Medulla oblongata (tissue), 1 donor: ENCODE measurements at regions not wholly inside any gene's neighbourhood (a gene's known extent, or its start where the extent isn't known, plus 50 kb on each side); places are given as distances from the start of the nearest gene placed in this dataset.

ENCODE experiments used
- DNase-seq: peaks from one replicate; pipeline ENCODE4 v3.0.0-alpha.2; 2015; ENCODE audit errors: extremely low spot score

DNA sequence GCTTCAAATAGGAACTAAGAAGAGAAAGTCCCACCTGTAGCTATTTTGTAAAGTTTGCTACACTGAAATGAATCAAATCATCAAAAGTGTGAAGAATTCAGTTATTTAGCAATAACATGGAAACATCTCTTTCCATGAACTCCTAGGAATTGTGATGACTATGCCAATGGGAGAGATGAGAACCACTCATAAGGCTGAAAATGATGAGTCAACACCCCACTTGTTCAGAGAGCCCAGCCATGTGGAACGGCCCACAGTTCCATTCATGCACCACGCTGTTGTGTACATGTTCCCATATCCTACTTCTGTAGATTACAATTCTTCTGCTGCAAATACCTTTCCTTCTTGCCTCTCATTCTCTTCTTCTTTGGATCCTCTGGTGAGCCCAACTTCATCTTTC is 645.5 kb upstream of the ID2 start:
- DNase-seq, result no peak

DNA sequence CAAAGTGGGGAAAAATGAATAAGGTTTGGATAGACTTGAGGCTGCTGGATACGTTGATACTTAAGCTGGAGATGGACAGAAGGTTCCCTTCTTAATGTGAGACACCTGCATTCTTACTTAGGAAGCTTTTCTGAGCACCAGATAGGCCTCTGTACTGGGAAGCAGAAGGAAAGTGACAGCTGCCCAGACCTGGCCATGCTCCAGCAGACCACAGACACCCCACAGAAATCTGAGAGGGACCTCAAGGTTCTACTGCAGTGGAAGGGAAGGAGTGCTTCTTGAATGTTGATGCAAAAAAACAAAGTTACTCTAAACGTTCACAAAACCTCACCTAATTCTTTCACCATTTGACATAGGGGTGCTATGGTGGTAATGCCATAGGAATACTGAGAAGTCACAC is 642.1 kb upstream of the ID2 start:
- DNase-seq, result no peak

DNA sequence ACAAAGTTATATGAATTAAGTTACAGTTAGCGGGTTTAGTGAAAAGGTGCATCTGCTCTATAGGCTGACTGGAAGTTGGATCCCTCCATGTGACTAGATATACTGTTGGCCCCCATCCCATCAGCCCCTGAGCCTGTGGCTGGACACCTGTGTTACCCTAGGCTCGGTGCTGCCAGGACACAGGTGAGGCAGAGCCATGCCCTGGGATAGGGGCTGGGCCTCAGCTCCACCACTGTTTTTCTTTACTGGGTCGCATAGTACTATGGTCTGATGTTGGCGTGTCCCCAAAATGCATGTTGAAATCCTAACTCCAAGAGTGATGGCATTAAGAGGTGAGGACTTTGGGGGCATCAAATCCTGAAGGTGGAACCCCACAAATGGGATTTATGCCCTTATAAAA is 638.6 kb upstream of the ID2 start:
- DNase-seq, result no peak

DNA sequence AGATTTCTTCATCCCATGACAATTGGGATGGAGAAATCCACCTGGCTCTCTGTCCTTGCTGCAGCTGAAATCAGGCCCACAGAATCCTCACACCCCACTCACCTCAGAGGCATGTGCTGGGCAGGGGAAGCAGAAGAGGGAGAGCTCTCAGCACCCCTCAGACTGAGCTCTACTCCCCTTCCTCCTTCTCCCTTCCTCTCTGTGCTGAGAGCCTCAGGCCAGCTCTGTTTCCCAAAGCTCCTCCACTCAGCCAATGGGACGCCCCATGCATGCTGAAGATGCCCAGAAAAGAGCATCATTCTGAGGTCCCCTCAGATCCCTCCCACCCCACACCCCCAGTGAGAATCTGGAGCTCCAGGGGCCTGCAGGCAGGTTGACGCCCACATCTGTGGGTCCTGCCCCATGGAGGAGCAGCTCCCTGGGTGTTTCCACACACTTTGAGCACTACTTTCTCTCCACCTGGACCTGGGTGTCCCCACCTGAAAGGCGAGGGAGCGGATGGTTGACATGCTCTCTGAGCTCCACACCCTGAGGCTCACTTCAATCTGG is 637.7 kb upstream of the ID2 start:
- no peak for DNase-seq

DNA sequence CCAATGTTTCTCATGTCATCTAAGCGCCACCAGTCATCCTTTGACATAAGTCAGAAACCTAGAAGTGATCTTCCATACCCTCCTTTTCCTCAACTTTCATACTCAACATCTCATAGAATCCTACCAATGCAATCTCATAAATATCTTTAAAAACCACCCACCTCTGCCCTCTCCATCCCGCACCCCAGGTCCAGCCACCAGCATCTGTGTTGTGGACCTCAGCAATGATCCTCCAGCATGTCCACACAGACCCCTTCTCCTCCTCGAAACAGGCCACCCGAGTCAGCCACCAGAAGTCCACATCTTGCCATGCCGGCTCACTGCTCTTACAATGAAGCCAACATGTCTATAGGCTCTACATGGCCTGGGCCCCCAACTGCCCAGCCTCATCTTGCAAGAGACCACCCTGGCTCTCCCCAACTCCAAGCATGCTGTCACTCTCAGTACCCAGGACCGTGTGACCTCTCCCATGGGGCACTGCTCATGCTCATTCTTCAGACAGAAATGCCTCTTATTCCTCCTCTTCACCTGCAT is 636.7 kb upstream of the ID2 start:
- no peak for DNase-seq

DNA sequence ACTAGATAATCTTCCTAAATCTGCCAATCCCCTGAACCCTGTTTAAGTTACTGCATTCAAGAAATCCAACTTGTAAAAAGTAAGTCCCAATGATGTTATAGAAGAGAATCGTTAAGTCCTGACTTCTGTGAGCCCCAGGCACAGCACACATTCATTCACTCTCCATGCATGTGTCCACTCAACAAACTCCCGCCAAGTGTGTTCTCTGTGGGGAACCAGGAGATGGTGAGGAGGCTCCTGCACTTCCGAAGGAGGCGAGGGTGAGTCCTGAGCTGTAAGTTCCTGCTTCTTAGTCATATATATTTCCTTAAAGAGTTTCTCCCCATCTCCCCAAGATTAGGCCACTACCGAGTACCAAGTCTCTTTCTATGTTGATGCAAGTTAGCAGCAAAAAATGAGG is 635.0 kb upstream of the ID2 start:
- DNase-seq, result no peak

DNA sequence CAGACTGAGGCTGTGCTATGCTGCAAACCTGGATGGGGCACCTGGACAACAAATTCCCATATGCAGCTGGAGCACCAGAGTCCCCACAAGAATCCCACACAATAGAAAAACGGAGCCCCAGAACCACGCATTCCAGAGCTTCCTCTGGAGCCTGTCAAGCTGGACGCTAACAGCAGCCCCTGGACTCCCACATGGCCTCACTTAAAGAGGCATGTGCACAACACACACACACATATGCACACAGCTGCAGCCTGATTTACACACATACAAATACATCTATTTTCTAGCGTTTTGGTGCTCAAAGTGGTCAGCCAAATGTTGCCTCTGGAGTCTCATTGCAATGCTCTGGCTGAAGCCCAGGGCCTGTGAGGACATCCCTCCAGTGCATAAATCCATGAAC is 632.7 kb upstream of the ID2 start:
- DNase-seq, result no peak

DNA sequence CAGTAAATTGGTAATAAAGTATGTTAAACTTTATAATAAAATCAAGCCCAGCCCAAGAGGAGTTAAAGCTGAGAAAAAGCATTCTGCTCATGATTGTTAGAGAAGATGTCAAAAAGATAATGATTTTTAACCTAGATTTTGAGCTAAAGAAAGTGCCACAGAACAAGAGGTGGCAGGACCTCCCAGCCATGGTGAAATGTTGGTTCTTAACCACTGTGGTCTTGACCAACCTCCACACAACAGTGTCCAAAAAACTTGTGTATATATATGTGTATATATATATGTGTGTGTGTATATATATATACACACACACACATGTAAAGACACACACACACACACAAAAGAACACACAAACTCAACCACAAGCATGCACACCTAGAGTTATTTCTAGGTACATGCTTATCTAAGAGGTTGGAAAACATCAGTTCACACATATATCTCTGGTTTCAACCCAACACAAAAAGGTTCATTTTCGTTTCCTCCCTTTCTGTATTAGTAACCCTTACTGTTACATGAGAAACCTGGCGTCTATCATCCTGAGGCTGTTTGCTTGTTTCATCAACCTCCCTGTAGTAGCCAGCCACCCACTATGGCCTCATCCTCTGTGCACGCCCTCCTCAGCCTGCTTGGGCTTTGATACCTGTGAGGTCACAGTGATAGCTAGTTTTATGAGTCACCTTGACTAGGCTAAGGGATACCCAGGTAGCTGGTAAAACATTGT is 631.8 kb upstream of the ID2 start:
- no peak for DNase-seq

DNA sequence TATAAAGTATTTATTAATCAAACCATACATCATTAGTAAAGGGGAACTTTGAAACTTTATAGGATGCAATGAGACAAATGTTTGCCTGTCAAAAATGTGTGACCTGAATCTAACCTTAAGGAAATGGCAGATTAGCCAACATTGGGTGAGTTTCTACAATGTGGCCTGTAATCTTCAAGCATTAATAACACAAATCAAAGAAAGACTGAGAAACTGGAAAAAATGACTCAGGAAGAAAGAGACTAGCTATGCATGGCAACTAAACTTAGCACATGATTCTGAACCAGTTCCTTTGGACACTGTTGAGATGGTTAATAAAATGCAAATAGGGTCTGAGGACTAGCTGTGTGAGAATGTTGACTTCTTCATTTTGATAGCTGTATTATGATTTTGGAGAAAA is 628.6 kb upstream of the ID2 start:
- DNase-seq, result no peak

DNA sequence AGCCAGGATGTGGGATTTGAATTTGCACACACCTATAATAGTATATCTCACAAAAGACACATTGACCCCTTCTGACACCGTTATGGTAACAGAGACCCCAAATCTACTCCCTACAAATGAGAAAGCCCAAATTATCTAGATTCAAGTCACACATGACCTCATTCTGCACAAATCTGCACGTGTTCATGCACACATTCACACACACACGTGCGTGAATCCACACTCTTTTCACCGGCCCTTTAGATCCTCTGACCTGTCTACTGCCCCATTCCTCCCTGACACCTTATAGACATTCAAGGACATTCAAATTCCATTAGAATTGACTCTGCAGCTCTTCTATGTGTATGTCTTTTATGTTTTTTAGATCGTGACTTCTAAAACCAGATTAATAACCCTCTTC is 627.8 kb upstream of the ID2 start:
- no peak for DNase-seq

DNA sequence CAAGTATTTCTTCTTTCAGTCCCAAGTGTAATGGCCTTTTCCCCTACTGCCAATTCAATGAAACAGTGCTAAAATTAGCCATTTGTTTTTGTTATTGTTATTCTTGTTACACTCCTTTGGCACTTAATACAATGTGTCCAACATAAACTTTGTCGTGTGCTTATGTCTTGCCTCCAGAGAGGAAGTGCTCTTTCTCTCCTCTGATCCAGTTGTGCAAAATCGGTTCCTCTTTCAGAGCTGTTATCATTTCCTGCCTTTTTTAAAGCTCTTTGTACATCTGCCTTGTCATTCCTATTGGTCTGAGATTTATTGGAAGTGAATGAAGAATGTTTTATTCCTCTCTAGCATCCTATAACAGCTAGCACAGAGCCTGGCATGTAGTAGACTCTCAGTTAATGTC is 623.2 kb upstream of the ID2 start:
- DNase-seq, result peak; percentile 72

DNA sequence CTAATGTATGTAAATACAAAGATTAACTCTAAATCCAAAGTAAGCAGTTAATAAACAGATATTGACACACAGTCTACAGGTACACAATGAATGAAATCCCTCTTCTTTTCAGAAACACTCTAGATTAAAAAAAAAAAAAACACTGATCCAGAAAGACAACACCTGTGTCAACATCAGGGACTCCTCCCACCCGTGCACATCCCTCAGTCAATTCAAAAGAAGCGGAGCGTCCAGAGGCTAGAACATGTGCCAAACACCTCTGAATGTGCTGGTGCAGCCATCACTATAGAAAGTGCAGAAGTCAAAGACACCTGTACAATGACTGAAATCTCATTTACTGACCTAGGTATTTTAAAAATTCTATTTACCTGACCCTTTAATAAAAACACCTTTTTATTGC is 622.6 kb upstream of the ID2 start:
- no peak for DNase-seq

DNA sequence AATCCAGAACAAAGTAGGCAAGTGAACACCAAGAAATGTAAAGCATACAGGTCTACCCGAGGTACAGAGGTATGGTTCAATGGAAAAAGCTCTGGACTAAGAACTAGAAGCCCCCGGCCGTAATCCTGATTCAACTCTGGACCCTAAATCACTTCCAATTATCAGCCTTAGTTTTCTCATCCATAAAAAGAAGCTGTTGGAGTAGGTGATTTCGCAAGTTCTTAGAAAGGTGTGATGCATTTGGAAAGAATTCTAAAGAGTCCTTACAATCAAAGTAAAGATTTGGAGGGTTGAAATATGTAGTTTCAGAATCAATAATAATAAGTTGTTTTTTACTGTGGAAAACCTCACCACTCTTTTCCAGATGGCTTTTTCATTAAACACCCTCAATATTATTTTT is 622.1 kb upstream of the ID2 start:
- no peak for DNase-seq

DNA sequence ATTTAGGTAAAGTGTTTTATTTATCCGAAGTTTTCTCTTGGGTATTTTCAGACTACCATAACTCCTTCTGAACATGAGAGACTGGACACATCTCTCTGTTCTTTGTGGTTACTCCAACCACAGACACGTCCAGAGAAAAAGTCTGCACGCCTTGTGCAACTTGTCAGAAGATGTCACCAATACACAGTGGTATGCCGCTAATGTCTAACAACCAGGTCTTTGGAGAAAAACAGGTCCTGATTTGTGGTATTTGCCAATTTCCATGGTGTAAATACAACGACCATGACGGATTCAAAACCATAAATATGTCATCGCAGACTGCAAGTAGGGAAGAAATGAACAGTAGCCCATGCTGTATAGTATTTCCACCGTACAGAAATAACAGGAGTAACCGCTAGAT is 620.6 kb upstream of the ID2 start:
- DNase-seq, result no peak

DNA sequence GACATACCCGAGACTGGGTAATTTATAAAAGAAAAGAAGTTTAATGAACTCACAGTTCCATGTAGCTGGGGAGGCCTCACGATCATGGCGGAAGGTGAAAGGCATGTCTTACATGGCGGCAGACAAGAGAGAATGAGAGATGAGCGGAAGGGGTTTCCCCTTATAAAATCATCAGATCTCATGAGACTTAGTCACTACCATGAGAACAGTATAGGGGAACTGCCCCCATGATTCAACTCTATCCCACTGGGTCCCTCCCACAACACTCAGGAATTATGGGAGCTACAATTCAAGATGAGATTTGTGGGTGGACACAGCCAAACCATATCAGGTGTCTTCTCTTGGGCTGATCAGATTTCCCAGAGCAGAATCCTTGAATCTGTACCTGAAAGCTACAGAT is 617.3 kb upstream of the ID2 start:
- no peak for DNase-seq

DNA sequence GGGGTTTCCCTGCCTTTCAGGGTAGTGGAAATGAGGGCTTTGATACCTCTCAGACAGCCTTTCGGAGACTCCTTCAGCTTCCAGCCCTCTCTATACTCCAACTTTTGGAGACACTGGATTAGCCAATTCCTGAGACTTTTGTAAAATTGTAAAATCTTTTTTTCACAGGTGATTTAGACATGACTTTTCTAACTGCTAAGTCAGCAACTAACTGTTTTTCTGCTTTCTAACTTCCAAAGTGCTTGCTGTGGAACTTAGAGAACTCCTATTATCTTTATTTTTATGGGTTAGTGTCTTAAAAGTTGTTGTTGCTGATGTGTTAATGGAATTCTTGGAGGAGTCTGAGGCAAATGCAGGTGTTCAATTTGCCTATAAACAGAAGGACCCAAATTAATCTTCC is 616.7 kb upstream of the ID2 start:
- DNase-seq, result no peak

DNA sequence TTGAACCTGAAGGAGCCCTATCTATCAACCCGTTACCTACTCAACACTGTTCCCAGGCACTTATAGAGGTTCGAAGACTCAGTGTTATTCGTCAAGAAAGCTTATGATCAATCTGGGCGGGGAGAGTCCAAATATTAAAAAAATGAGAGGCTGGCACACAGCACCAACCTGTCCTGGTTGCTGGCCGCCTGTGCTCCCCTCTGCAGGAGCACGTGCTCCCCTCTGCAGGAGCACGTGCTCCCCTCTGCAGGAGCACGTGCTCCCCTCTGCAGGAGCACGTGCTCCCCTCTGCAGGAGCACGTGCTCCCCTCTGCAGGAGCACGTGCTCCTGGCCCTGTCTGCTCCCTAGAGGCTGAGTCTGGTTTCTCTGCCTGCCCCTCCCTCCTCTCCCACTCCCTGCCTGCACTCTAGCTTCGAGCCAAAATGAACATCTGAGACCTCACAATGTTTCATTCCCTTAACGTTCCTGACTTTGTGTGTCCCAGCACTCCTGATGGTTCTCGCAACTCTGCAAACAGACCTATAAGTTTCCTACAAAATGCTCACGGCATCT is 614.0 kb upstream of the ID2 start:
- DNase-seq, result no peak

DNA sequence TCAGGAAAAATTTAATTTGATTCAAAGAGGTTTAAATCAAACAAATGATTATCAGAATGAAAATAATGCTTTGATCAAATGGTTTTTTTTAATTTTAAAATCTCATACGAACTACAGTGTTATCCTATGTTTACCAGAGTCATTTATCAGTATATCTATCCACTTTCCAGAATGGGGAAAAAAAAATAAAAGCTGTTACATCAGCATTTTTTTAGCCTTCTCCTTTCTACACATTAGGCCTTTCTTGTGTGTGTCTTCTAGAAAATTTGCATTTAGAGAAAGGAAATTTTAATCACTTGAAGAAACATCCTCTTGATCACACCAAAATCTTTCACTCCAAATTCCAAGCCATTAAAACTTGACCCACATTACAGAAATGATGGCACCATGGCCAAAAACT is 608.9 kb upstream of the ID2 start:
- DNase-seq, result no peak

DNA sequence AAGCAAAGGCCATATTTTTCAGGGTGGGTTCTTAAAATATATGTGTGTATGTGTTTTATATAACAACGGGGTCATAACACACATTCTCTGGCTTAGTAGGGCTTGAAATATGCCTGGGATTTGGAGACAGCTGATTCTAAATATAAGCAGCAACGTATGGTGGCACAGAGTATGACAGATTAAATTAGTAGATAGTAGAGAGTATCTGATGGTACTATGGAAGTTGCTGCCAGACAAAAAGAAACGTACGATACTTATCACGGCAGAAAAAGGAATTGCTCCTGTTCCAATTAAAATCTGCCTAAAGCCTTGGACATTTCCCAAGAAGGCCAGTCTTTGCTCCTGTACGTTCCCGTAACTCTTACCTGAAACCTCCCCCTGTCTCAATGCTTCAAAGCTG is 607.9 kb upstream of the ID2 start:
- no peak for DNase-seq

DNA sequence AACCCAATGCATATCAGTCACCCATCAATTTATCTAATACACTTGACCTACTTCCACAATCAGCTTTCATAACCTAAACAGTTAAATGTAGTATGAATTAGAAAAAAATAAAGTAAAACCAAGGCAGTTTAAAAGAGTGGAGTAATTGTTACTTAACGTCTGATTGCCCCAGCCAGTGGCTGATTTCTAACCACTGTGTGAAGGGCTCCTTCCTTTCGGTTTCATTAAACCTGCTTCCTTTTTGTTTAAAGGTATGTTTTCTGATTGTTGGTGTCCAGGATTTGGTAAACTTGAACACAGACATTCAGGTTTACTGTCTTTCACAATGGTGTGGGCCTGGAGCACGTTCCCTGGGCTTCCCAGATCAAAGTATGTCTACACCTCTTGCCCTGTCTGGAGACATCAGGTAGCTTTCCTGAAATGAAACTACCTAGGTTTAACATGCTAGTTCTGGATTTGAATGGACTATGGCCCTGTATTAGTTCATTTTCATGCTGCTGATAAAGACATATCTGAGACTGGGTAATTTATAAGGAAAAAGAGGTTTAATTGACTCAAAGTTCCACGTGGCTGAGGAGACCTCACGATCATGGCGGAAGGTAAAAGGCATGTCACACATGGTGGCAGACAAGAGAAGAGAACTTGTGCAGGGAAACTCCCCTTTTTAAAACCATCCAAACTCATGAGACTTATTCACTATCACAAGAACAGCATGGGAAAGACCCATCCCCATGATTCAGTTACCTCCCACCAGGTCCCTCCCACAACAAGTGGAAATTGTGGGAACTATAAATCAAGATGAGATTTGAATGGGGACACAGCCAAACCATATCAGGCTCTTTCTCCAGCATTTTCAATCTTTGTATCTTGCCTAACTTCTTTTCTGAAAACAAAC is 605.2 kb upstream of the ID2 start:
- DNase-seq, result no peak

DNA sequence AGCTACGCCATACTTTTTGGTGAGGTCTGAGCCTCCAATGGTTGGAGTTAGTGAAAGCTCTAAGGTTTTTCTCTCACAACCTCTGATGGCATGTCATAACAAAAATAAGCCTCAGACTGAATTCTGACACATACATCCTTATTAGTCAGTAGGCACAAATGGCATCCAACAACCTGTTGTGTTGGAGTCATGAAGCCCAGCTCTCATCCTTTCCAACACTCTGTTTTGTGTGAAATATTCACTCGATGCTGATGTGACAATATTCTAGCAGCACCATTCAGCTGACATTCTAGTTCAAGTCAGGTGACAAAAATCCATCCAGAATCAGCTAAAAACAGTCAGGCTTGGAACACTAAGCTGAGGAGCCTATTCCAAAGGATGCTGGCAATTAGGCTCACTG is 603.2 kb upstream of the ID2 start:
- DNase-seq, result no peak

DNA sequence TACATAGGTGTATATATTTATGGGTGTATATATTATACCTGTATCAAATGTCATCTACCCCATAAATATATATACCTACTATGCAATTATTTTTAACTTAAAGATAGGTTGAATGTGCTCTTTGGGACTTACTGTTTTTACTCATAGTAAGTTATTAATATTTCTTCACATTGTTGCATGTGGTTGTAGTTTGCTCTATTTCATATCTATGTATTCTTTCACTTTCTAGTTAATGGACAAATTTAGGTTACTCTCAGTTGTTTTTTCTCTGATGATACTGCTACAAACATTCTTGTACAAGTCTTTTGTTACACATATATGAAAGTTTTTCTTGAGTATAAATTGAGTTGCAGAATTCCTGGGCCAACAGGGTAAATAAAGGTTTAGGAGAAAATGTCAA is 601.8 kb upstream of the ID2 start:
- no peak for DNase-seq

DNA sequence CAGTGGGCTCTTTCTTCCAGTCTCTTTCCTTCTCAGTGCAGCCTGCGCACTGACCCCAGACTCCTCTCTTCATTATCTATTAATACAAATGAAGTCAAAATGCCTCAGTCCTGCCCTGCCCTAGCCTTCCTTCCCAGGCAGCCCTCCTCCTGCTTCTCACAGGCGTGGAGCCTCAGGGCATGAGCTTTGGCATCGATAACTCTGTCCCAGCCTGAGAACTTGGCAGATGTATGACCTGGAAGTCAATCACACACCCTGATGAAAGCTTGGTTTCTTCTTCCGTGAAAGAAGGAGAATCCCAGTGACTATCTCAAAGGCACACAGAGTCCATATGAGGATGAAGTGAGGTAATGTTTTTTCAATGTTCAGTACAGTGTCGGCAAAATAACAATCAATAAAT is 600.7 kb upstream of the ID2 start:
- no peak for DNase-seq
